GM12892 (cell line): ENCODE measurements at regions not wholly inside any gene's neighbourhood (a gene's known extent, or its start where the extent isn't known, plus 50 kb on each side); places are given as distances from the start of the nearest gene placed in this dataset.

Experiments used
- POLR2A ChIP-seq: IDR thresholded peaks from 2 replicates; pipeline ENCODE4 v1.6.1; 2011; ENCODE audit warnings: low read depth, low read length, control low read depth
- POLR2AphosphoS5 ChIP-seq: IDR thresholded peaks from 2 replicates; pipeline ENCODE4 v1.6.1; 2011; ENCODE audit warnings: low read depth, low read length, control low read depth

DNA sequence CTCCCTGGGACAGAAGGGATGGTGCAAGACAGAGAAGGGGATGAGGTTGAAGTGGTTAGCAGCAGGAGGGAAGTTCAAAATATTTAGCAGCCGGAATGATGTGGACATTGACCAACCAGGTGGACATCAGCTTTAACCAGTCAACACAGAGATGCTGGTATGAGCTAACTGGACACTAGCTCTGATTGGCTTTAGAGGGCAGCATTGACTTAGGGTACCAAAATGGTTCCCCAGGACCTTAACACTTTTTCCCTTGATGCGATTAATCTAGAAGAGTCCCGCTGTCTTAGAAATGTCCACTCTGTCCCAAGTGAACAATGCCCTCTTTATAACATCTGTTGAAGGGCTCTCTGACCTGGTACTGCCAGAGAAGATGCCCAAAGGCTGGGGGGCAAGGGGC, 134.0 kb upstream of the GSC start:
- TF ChIP-seq POLR2AphosphoS5 (no peak), POLR2A (no peak)
